Prostate gland (tissue), 2 donors: ENCODE measurements at regions not wholly inside any gene's neighbourhood (a gene's known extent, or its start where the extent isn't known, plus 50 kb on each side); places are given as distances from the start of the nearest gene placed in this dataset.

Experiments used
- DNase-seq: peaks from one replicate; pipeline ENCODE4 v3.0.0-alpha.2; 2019; ENCODE audit warnings: low spot score
- H3K27ac ChIP-seq, 2 donors: fragments of 200-600 bp; sonication (generic); 2 replicates each; pipeline ENCODE4 v1.5.1; 2017 to 2019
- H3K27me3 ChIP-seq: fragments of 200-600 bp; sonication (generic); replicated peaks from 2 replicates; pipeline ENCODE4 v1.5.1; 2019; ENCODE audit not compliant: insufficient read depth
- H3K36me3 ChIP-seq, 2 donors: fragments of 200-600 bp; sonication (generic); 1 replicate in 1 of 2; 2 replicates in 1 of 2; pipeline versions ENCODE4 v1.5.1 to v1.8.1; 2017 to 2019
- H3K4me1 ChIP-seq: fragments of 200-600 bp; sonication (generic); replicated peaks from 2 replicates; pipeline ENCODE4 v1.5.1; 2019
- H3K4me3 ChIP-seq, 2 donors: fragments of 200-600 bp; sonication (generic); 2 replicates each; pipeline ENCODE4 v1.5.1; 2017 to 2019
- H3K9me3 ChIP-seq: fragments of 200-600 bp; sonication (generic); 2 replicates; pipeline ENCODE4 v1.5.1; 2017
- POLR2A ChIP-seq: fragments of 450-650 bp; IDR thresholded peaks from one replicate; pipeline ENCODE4 v1.6.1; 2016; ENCODE audit warnings: antibody characterized with exemption, mild to moderate bottlenecking
- POLR2AphosphoS5 ChIP-seq: sonication (generic); formaldehyde crosslinking; IDR thresholded peaks from one replicate; pipeline ENCODE4 v1.6.1; 2017; ENCODE audit warnings: antibody characterized with exemption
- WGBS: methylation state at CpG from one replicate; pipeline ENCODE4 v1.1.5; 2018; 5-methylcytosine and 5-hydroxymethylcytosine counted together
- intact Hi-C: fragments of 100-400 bp; cut with DNase I; formaldehyde crosslinking; loops from one replicate; pipeline ENCODE4 v1.14.2; 2022
- TF ChIP-seq, protein P1 (sequence below), 4 experiments: fragments of 200-600 bp in 2 of 4; fragments of 450-650 bp in 2 of 4; sonication (generic) in 2 of 4; IDR thresholded peaks; 1 replicate in 3 of 4; 2 replicates in 1 of 4; pipeline ENCODE4 v1.5.1; 2016 to 2019; ENCODE audit warnings: antibody characterized with exemption in 4 of 4, mild to moderate bottlenecking in 2 of 4, moderate library complexity in 2 of 4

DNA sequence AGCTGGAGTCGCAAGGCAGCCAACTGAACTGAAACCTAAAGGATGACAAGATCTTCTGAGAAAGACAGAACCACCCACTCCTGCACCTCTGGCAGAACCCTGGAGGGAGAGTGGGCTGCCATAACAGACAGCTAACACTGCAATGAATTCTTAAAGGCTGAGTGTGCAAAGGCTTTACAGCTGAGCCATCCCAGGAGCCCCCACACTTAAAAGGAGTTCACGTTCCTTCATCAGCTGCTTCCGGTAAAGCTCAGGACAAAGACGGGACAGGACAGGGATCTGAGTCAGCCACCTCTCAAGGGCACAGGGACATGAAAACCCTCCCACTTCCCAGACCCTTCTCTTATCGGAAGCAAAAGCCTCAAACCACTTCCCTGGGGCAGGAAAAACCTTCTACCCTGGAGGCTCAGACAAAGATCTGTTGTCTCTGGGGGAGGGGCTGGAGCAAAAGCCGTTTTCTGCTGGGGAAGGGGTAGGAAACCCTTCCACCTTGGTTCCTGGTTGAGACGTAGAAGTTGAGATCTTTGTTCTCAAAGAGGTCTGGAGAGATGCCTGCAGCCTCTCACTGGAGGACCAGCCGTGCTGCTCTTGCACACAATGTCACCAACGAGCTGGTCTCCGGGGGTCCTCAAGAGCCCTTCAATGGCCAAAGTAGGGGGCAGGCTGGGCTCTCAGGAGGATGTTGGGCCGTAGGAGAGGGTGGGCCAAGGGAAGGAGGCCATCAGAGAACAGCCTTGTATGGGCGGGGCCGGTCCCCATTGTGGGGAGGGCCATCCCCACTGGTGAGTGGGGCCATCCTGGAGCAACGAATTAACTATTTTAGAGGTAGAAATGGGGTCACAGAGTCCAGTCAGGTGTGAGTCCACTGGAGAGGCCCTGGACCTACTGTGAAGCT lies 452.4 kb downstream of the PTPRU start:
- Histone ChIP-seq H3K27me3 (peaks cover 46% of the 10 kb centered on the region), H3K27ac (no peak overlapping the region), H3K36me3 (no peaks in the 10 kb centered on the region), H3K4me3 (no peak overlapping the region), H3K4me1 (no peaks in the 10 kb centered on the region), H3K9me3 (no peaks in the 10 kb centered on the region)
- 50% methylated on average over 14 of the region's 14 CpGs for WGBS
- TF ChIP-seq, protein P1, sequence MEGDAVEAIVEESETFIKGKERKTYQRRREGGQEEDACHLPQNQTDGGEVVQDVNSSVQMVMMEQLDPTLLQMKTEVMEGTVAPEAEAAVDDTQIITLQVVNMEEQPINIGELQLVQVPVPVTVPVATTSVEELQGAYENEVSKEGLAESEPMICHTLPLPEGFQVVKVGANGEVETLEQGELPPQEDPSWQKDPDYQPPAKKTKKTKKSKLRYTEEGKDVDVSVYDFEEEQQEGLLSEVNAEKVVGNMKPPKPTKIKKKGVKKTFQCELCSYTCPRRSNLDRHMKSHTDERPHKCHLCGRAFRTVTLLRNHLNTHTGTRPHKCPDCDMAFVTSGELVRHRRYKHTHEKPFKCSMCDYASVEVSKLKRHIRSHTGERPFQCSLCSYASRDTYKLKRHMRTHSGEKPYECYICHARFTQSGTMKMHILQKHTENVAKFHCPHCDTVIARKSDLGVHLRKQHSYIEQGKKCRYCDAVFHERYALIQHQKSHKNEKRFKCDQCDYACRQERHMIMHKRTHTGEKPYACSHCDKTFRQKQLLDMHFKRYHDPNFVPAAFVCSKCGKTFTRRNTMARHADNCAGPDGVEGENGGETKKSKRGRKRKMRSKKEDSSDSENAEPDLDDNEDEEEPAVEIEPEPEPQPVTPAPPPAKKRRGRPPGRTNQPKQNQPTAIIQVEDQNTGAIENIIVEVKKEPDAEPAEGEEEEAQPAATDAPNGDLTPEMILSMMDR (IDR thresholded peaks at IDR 0.05) = no peak
- TF ChIP-seq POLR2AphosphoS5 (no peak), POLR2A (no peak)
- DNase-seq = no peak
- intact Hi-C loops = no loop called here

DNA sequence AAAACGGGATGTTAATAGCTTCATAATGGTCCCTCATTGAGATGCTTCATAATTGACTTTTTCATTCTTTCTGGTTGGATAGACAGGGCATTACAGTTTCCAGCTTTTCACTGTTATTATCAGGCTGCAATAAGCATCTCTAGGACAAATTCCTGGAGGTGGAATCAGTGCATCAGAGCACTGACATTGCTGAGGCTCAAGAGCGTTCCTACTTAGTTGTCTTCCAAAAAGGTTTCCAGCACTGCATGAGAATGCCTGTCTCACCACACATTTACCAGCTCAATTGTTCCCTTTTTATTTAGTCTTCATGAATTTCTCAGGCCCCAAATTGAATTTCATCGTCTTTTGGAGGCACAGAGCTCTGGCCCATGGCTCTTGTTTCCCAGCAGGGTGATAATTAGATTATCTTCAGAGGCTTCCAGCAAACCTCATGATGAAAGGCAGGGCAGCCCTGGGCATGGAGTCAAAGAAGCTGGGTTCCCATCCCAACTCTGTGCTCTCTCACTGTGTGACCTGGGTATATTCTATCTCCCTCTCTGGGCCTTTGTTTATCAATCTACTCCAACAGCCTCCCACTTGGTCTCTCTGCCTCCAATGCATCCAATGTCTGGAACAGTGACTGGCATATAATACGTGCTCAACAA lies 451.4 kb downstream of the PTPRU start:
- intact Hi-C loops = no loop called here

GRCh38 chr1:29687166-29687565 lies 450.8 kb downstream of the PTPRU start:
- Histone ChIP-seq H3K27ac (no peak overlapping the region), H3K4me3 (no peak overlapping the region), H3K4me1 (peaks cover 5% of the 10 kb centered on the region), H3K9me3 (no peaks in the 10 kb centered on the region), H3K27me3 (peaks cover 46% of the 10 kb centered on the region), H3K36me3 (no peaks in the 10 kb centered on the region)
- 64% methylated on average over 3 of the region's 3 CpGs for WGBS
- intact Hi-C loops = no loop called here
- no peak for DNase-seq
- TF ChIP-seq, protein P1 (IDR thresholded peaks at IDR 0.05) = no peak
- TF ChIP-seq POLR2A (no peak), POLR2AphosphoS5 (no peak)

More for the DNA sequence above, 451.4 kb downstream of the PTPRU start:
- peaks cover 46% of the 10 kb centered on the region for H3K27me3 ChIP-seq
- DNase-seq = no peak
- whole genome bisulfite sequencing = 59% methylated on average over 4 of the region's 4 CpGs
- no peaks in the 10 kb centered on the region for H3K9me3 ChIP-seq
- TF ChIP-seq POLR2AphosphoS5 (no peak), POLR2A (no peak)
- TF ChIP-seq, protein P1 (IDR thresholded peaks at IDR 0.05) = no peak
- H3K36me3 ChIP-seq = no peaks in the 10 kb centered on the region
- no peak overlapping the region for H3K27ac ChIP-seq
- no peak overlapping the region for H3K4me3 ChIP-seq
- no peaks in the 10 kb centered on the region for H3K4me1 ChIP-seq

DNA sequence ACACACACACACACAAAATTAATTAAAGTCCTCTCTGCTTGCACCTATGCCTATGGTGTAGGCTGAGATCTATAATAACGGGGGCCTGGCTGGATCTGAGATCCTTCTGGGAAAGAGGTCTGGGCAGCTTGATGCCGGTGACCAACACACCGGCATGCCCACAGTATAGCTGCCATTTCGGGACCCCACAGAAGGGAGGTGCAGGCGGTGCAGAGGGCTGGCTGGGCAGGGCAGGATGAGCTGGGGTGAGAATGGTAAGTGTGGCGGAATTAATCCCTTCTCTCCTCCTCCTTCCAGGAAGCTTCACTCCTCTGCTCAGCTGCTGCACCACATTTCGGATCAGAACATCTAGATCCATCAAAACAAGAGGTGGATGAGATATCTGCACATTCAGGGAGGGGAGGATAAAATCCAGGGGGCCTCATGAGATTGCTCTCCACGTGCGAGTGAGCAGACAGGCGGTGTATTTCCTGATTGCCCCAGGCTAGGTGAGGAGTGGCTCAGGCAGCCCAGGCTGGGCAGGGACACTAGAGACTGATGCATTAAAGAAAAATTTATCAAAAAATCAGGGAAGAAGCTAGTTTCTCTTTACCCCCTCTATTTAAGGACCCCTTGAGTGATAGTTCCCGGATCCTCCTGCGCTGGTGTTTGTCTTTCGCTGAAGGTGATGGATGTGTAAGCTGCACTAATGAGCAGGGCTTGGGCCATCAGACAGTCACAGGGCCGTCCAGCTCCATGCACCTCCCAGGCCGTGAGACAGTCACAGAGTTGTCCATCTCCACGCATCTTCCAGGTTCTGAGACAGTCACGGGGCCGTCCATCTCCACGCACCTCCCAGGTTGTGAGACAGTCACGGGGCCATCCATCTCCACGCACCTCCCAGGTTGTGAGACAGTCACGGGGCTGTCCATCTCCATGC lies 449.9 kb downstream of the PTPRU start:
- TF ChIP-seq POLR2AphosphoS5 = no peak
- TF ChIP-seq POLR2A = no peak
- TF ChIP-seq, protein P1 (IDR thresholded peaks at IDR 0.05) = no peak
- Histone ChIP-seq H3K9me3 (no peaks in the 10 kb centered on the region), H3K27me3 (peaks cover 46% of the 10 kb centered on the region), H3K36me3 (no peaks in the 10 kb centered on the region), H3K4me1 (peaks cover 7% of the 10 kb centered on the region), H3K4me3 (no peak overlapping the region), H3K27ac (no peak overlapping the region)
- 63% methylated on average over 22 of the region's 22 CpGs for WGBS
- intact Hi-C loops = no loop called here
- DNase-seq = no peak
